RWPE2 (cell line): ENCODE measurements at regions not wholly inside any gene's neighbourhood (a gene's known extent, or its start where the extent isn't known, plus 50 kb on each side); places are given as distances from the start of the nearest gene placed in this dataset.

Experiments
- ATAC-seq: fragments of 200-7000 bp; cut with Tn5 transposase; 3 replicates; pipeline ENCODE4 v1.9.1; 2021; ENCODE audit warnings: low read depth
- DNase-seq: peaks from one replicate; pipeline ENCODE4 v3.0.0-alpha.2; 2020; ENCODE audit warnings: low spot score
- H3K27ac ChIP-seq: fragments of 450-650 bp; 2 replicates; pipeline ENCODE4 v1.5.1; 2017; ENCODE audit warnings: mild to moderate bottlenecking; ENCODE audit not compliant: poor library complexity, severe bottlenecking
- H3K27me3 ChIP-seq: fragments of 250-450 bp; sonication (Bioruptor Pico); 2 replicates; pipeline ENCODE4 v1.5.1; 2021; ENCODE audit warnings: mild to moderate bottlenecking, moderate library complexity; ENCODE audit not compliant: insufficient read depth, poor library complexity, severe bottlenecking
- H3K36me3 ChIP-seq: fragments of 250-450 bp; sonication (Bioruptor Pico); 2 replicates; pipeline ENCODE4 v1.5.1; 2020; ENCODE audit warnings: low read depth, mild to moderate bottlenecking, moderate library complexity
- H3K4me1 ChIP-seq: fragments of 250-450 bp; sonication (Bioruptor Pico); 2 replicates; pipeline ENCODE4 v1.5.1; 2021; ENCODE audit warnings: mild to moderate bottlenecking, moderate library complexity; ENCODE audit not compliant: insufficient read depth, poor library complexity, severe bottlenecking
- H3K4me3 ChIP-seq: fragments of 250-450 bp; sonication (Bioruptor Pico); 2 replicates; pipeline ENCODE4 v1.5.1; 2021; ENCODE audit warnings: mild to moderate bottlenecking, moderate library complexity; ENCODE audit not compliant: severe bottlenecking
- H3K9me3 ChIP-seq: fragments of 250-450 bp; sonication (Bioruptor Pico); 2 replicates; pipeline ENCODE4 v1.5.1; 2021; ENCODE audit warnings: mild to moderate bottlenecking, moderate library complexity; ENCODE audit not compliant: severe bottlenecking
- CTCF ChIP-seq: fragments of 450-650 bp; IDR thresholded peaks from one replicate; pipeline ENCODE4 v1.5.1; 2017; ENCODE audit warnings: mild to moderate bottlenecking, moderate library complexity; ENCODE audit not compliant: poor library complexity, severe bottlenecking

- Histone ChIP-seq H3K27ac (peak overlapping the region; percentile 71), H3K4me1 (peaks cover 54% of the 10 kb centered on the region), H3K36me3 (no peaks in the 10 kb centered on the region), H3K27me3 (no peaks in the 10 kb centered on the region), H3K9me3 (peaks cover 2% of the 10 kb centered on the region), H3K4me3 (no peak overlapping the region)
- no peak for TF ChIP-seq CTCF
- ATAC-seq (no peak), DNase-seq (no peak)
Measured at GRCh38 chr2:220510668-220511067, 883.2 kb downstream of the SLC4A3 start.

GRCh38 chr2:220512419-220512818, 885.0 kb downstream of the SLC4A3 start:
- TF ChIP-seq CTCF: no peak
- no peak overlapping the region for H3K4me3 ChIP-seq
- H3K36me3 ChIP-seq: no peaks in the 10 kb centered on the region
- peaks cover 42% of the 10 kb centered on the region for H3K4me1 ChIP-seq
- no peaks in the 10 kb centered on the region for H3K9me3 ChIP-seq
- ATAC-seq: peak; percentile 72
- peak overlapping the region; percentile 71 for H3K27ac ChIP-seq
- DNase-seq: no peak
- no peaks in the 10 kb centered on the region for H3K27me3 ChIP-seq

- H3K27me3 ChIP-seq: no peaks in the 10 kb centered on the region
- H3K4me3 ChIP-seq: no peak overlapping the region
- no peak for TF ChIP-seq CTCF
- peak overlapping the region; percentile 71 for H3K27ac ChIP-seq
- ATAC-seq (peak; percentile 76), DNase-seq (no peak)
- no peaks in the 10 kb centered on the region for H3K9me3 ChIP-seq
- H3K36me3 ChIP-seq: no peaks in the 10 kb centered on the region
- H3K4me1 ChIP-seq: peaks cover 42% of the 10 kb centered on the region
Measured at GRCh38 chr2:220513573-220514288, 886.3 kb downstream of the SLC4A3 start.

GRCh38 chr2:220521551-220521950, 894.1 kb downstream of the SLC4A3 start:
- no peaks in the 10 kb centered on the region for H3K36me3 ChIP-seq
- H3K9me3 ChIP-seq: no peaks in the 10 kb centered on the region
- DNase-seq (no peak), ATAC-seq (no peak)
- H3K4me3 ChIP-seq: no peak overlapping the region
- no peaks in the 10 kb centered on the region for H3K27me3 ChIP-seq
- H3K4me1 ChIP-seq: no peaks in the 10 kb centered on the region
- TF ChIP-seq CTCF: no peak
- no peak overlapping the region for H3K27ac ChIP-seq

- Histone ChIP-seq H3K9me3 (no peaks in the 10 kb centered on the region), H3K36me3 (no peaks in the 10 kb centered on the region), H3K27me3 (no peaks in the 10 kb centered on the region), H3K4me3 (no peak overlapping the region), H3K27ac (no peak overlapping the region), H3K4me1 (no peaks in the 10 kb centered on the region)
- no peak for TF ChIP-seq CTCF
- DNase-seq (no peak), ATAC-seq (no peak)
Measured at GRCh38 chr2:220528180-220528675, 900.8 kb downstream of the SLC4A3 start.
